Endodermal cell (in vitro differentiated cells): ENCODE measurements at regions not wholly inside any gene's neighbourhood (a gene's known extent, or its start where the extent isn't known, plus 50 kb on each side); places are given as distances from the start of the nearest gene placed in this dataset.

Source experiments
- DNase-seq: peaks from one replicate; pipeline ENCODE4 v3.0.0-alpha.2; 2017
- H3K27ac ChIP-seq: 2 replicates; pipeline ENCODE4 v1.5.1; 2013; ENCODE audit warnings: mild to moderate bottlenecking, low read depth, low read length, moderate library complexity
- H3K27me3 ChIP-seq: 2 replicates; pipeline ENCODE4 v1.6.1; 2013; ENCODE audit warnings: mild to moderate bottlenecking, low read length, moderate library complexity; ENCODE audit not compliant: insufficient read depth, control insufficient read depth, poor library complexity, severe bottlenecking
- H3K36me3 ChIP-seq: 2 replicates; pipeline ENCODE4 v1.7.0; 2013; ENCODE audit warnings: mild to moderate bottlenecking, low read length, moderate library complexity; ENCODE audit not compliant: control insufficient read depth, insufficient read depth
- H3K4me1 ChIP-seq: one replicate; pipeline ENCODE4 v1.7.0; 2013; ENCODE audit warnings: low read length; ENCODE audit not compliant: control insufficient read depth, insufficient read depth
- H3K4me3 ChIP-seq: 2 replicates; pipeline ENCODE4 v1.5.1; 2013; ENCODE audit warnings: mild to moderate bottlenecking, low read length, moderate library complexity
- H3K9ac ChIP-seq: 2 replicates; pipeline ENCODE4 v1.6.1; 2013; ENCODE audit warnings: mild to moderate bottlenecking, low read length, moderate library complexity; ENCODE audit not compliant: poor library complexity, severe bottlenecking; ENCODE audit errors: extremely low read depth
- H3K9me3 ChIP-seq: 2 replicates; pipeline ENCODE4 v1.6.1; 2013; ENCODE audit warnings: mild to moderate bottlenecking, low read length, moderate library complexity; ENCODE audit not compliant: control insufficient read depth
- H3K27ac Mint-ChIP-seq: 2 replicates; pipeline ENCODE4 v1.8.0; 2020; ENCODE audit warnings: mixed read lengths
- H3K27me3 Mint-ChIP-seq: 2 replicates; pipeline ENCODE4 v1.8.0; 2021; ENCODE audit warnings: mild to moderate bottlenecking, mixed read lengths; ENCODE audit not compliant: insufficient read depth
- H3K36me3 Mint-ChIP-seq: 2 replicates; pipeline ENCODE4 v1.8.0; 2020; ENCODE audit warnings: low read depth, mixed read lengths
- H3K4me1 Mint-ChIP-seq: 2 replicates; pipeline ENCODE4 v1.8.0; 2020; ENCODE audit warnings: mixed read lengths
- H3K4me3 Mint-ChIP-seq: 2 replicates; pipeline ENCODE4 v1.8.0; 2020; ENCODE audit warnings: mild to moderate bottlenecking, moderate library complexity, mixed read lengths
- H3K9me3 Mint-ChIP-seq: 2 replicates; pipeline ENCODE4 v1.8.0; 2020; ENCODE audit warnings: mild to moderate bottlenecking, mixed read lengths
- WGBS, 2 experiments: methylation state at CpG; one replicate each; pipeline versions ENCODE4 v1.1.5 to v1.1.7; 2013; ENCODE audit warnings: missing lambda C conversion rate in 2 of 2, mixed read lengths in 1 of 2; ENCODE audit not compliant: insufficient coverage in 1 of 2, insufficient read length in 1 of 2; 5-methylcytosine and 5-hydroxymethylcytosine counted together
- TF ChIP-seq, protein P1 (sequence below): fragments of 200-600 bp; sonication (generic); conservative IDR thresholded peaks from 2 replicates; pipeline ENCODE4 v1.5.0; 2021; ENCODE audit warnings: antibody characterized with exemption, mild to moderate bottlenecking

DNA sequence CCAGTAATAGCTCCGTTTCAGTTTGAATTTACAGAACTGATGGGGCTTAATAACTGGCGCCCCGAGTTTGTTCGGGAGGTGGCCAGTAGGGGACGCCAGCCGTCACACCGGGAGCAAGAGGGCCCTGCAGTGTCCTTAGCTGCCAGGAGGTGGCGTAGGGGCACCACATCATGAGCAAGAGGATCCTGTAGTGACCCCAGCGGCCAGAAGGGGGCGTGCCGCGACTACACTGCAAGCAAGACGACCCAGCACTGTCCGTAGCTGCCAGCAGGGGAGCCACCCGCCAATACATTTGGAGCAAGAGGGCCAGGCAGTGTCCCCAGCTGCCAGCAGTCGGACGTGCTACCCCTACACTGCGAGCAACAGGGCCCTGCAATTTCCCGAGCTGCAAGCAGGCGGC is 663.7 kb upstream of the B3GAT1 start:
- Histone ChIP-seq H3K27me3 (no peaks in the 10 kb centered on the region), H3K4me1 (no peaks in the 10 kb centered on the region), H3K27ac (no peak overlapping the region), H3K4me3 (no peak overlapping the region), H3K36me3 (no peaks in the 10 kb centered on the region), H3K9me3 (peaks cover 13% of the 10 kb centered on the region), H3K9ac (no peak overlapping the region)
- 85 to 90% methylated on average over 15 to 20 of the region's 20 CpGs for WGBS, 2 experiments
- H3K4me1 Mint-ChIP-seq = no peaks in the 10 kb centered on the region
- no peak overlapping the region for H3K27ac Mint-ChIP-seq
- DNase-seq = peak; percentile 94
- no peaks in the 10 kb centered on the region for H3K36me3 Mint-ChIP-seq
- no peak overlapping the region for H3K4me3 Mint-ChIP-seq
- TF ChIP-seq, protein P1, sequence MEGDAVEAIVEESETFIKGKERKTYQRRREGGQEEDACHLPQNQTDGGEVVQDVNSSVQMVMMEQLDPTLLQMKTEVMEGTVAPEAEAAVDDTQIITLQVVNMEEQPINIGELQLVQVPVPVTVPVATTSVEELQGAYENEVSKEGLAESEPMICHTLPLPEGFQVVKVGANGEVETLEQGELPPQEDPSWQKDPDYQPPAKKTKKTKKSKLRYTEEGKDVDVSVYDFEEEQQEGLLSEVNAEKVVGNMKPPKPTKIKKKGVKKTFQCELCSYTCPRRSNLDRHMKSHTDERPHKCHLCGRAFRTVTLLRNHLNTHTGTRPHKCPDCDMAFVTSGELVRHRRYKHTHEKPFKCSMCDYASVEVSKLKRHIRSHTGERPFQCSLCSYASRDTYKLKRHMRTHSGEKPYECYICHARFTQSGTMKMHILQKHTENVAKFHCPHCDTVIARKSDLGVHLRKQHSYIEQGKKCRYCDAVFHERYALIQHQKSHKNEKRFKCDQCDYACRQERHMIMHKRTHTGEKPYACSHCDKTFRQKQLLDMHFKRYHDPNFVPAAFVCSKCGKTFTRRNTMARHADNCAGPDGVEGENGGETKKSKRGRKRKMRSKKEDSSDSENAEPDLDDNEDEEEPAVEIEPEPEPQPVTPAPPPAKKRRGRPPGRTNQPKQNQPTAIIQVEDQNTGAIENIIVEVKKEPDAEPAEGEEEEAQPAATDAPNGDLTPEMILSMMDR = peak; percentile 80
- no peaks in the 10 kb centered on the region for H3K27me3 Mint-ChIP-seq
- H3K9me3 Mint-ChIP-seq = peaks cover 28% of the 10 kb centered on the region

DNA sequence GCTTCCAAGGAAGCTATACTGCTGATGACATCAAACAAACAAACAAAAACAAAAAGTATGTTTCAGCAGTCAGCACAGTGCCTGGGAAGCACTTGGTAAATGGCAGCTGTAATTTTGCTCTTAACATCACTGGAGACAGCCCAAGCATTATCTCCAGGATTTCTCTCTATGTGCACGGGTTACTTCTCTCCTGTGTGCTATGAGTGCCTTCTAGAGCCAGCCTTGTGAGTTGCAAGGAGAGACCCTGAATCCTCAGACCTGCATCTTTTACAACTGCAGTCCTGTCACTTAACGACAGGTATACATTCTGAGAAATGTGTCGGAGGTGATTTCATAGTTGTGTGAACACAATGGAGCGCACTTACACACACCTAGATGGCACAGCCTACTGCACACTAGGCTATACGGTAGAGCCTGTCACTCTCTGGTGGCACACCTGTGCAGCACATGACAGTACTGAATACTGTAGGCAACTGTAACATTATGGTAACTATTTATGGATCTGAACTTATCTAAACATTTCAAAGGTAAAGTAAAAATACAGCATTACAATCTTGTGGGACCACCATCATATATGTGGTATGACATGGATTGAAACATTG is 662.5 kb upstream of the B3GAT1 start:
- Histone ChIP-seq H3K4me1 (no peaks in the 10 kb centered on the region), H3K9ac (no peak overlapping the region), H3K27me3 (no peaks in the 10 kb centered on the region), H3K27ac (no peak overlapping the region), H3K9me3 (peaks cover 13% of the 10 kb centered on the region), H3K4me3 (no peak overlapping the region), H3K36me3 (no peaks in the 10 kb centered on the region)
- Mint-ChIP-seq H3K27me3 (no peaks in the 10 kb centered on the region), H3K9me3 (peaks cover 28% of the 10 kb centered on the region), H3K27ac (no peak overlapping the region), H3K4me3 (no peak overlapping the region), H3K4me1 (no peaks in the 10 kb centered on the region), H3K36me3 (no peaks in the 10 kb centered on the region)
- TF ChIP-seq, protein P1 = peak; percentile 42
- no peak for DNase-seq
- 89% methylated on average over 5 of the region's 5 CpGs for WGBS, 2 experiments

DNA sequence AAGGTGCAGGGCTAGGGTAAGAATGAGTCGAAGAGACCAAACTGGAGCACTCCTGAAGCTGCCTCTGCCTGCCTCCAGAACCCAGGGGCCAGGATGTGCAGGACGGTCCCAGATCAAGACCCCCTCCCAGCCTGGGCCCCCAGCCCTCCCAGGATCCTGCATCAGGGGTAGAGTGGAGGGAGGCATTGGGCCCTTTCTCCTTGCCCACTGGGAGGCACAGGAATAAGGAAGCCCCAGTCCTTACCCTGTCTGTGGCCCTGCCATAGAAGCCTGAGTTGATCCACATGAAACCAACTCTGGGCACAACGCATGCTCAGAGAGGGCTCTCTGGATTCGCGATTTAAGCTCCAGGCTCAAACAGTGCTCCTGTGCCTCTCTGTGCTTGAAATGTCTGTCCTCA is 661.8 kb upstream of the B3GAT1 start:
- Histone ChIP-seq H3K9ac (no peak overlapping the region), H3K4me1 (no peaks in the 10 kb centered on the region), H3K36me3 (no peaks in the 10 kb centered on the region), H3K27ac (no peak overlapping the region), H3K27me3 (no peaks in the 10 kb centered on the region), H3K9me3 (peaks cover 13% of the 10 kb centered on the region), H3K4me3 (no peak overlapping the region)
- Mint-ChIP-seq H3K27ac (no peak overlapping the region), H3K9me3 (peaks cover 28% of the 10 kb centered on the region), H3K36me3 (no peaks in the 10 kb centered on the region), H3K4me1 (no peaks in the 10 kb centered on the region), H3K27me3 (no peaks in the 10 kb centered on the region), H3K4me3 (no peak overlapping the region)
- no peak for DNase-seq
- WGBS, 2 experiments = 90 to 96% methylated on average over 5 of the region's 5 CpGs
- TF ChIP-seq, protein P1 = no peak
